SK-N-MC (cell line): ENCODE measurements at regions not wholly inside any gene's neighbourhood (a gene's known extent, or its start where the extent isn't known, plus 50 kb on each side); places are given as distances from the start of the nearest gene placed in this dataset.

Experiments
- EZH2 ChIP-seq: fragments of 200-600 bp; sonication (generic); IDR thresholded peaks from one replicate; pipeline ENCODE4 v1.6.1; 2017; ENCODE audit warnings: antibody characterized with exemption
- POLR2AphosphoS5 ChIP-seq: IDR thresholded peaks from 2 replicates; pipeline ENCODE4 v1.6.1; 2012; ENCODE audit warnings: mild to moderate bottlenecking, low read depth, low read length, borderline replicate concordance

DNA sequence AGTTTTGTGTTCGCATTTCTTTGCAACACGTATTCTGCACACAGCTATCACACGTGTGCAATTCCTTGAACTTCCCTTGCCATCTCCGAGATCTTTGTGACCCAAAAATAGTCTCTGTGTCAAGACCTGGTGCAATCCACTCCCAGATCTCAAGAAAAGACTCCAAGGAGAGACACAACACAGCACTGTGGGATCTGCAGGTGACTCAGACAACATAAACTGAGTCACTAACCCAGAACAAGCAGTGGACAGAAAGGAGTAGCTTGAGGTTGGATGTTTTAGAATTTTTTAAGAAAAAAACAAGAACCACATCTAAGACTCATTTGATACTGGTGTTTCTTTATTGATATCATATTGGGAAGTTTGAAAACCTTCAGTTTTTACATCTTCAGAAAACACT is 396.9 kb downstream of the AGTPBP1 start:
- TF ChIP-seq EZH2 (no peak), POLR2AphosphoS5 (no peak)
